Nucleus accumbens (tissue), 56 donors: ENCODE measurements at regions not wholly inside any gene's neighbourhood (a gene's known extent, or its start where the extent isn't known, plus 50 kb on each side); places are given as distances from the start of the nearest gene placed in this dataset.

Source experiments
- DNase-seq, 56 donors: peaks; one replicate each; lab custom pipeline; 2025; lab: John Stamatoyannopoulos, UW

DNA sequence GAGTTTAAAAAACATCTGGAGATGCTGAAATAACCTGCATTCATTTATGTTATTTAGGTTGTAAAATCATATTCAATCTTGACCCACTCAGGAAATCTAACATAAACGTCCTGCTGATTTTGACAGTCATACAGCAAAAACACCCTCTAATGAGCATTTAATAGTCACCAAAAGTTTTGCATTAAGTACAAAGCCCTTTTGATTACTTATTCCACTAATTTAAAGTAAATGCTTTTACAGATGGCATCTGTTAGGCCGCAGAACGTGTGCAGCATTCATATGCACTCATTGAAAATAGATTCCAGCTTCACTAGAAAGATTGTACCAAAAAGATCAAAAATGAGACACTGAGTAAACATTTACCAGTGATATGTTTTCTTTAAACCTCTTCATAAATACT lies 1295.1 kb downstream of the EFNB2 start:
- DNase-seq: no peak

DNA sequence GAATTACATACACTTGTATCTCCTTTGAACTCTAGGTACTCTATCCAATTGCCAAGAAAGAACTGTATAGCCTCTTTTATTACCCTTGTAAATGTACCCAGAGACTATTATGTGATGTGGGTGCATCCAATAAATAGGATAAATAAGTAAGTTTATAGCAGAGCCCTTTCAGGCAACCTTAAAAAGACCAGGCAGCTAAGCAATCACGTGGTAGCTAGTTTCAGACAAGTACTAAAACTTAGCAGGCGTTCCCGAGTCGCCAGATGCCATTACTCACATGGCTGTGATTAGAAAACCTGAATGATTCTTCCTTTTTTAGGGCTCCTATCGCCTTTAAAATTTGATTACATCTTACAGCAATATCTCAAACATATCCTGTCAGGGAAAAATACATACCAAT lies 1303.0 kb downstream of the EFNB2 start:
- DNase-seq: no peak

DNA sequence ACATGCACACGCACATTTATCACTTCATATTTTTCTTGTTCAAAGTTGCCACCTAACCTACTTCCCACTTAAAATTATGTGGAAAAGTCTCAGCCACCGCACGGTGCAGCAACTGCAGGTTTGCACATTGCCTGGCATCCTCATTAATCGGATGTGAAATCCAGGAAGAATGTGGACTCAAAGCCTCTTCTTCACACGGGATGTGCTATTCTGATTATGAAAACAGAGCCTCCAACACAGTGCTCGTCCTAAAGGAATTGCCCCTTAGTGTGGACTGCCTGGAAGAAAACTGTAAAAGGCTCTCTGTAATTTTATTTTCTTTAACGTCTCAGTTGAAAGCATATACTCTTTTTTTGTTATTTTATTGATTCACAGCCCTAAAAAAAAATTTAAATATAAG lies 1303.5 kb downstream of the EFNB2 start:
- no peak for DNase-seq

DNA sequence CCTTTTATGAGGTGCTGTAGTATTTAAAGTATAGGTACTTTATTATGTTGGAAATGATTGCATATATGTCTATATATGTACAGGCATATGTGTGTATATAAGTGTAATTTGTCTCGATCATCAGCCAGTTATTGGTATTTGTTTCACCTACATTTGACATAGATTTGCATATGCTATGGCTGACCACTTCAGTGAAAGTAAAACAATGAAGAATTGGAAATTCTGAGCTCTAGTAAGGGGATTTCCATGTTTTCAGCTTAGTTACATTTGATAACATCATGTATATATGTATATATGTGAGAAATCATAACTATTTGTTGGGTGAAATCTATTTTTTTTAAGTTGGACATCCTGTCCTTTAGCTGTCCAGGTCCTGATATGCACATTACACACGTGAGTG lies 1303.9 kb downstream of the EFNB2 start:
- no peak for DNase-seq

DNA sequence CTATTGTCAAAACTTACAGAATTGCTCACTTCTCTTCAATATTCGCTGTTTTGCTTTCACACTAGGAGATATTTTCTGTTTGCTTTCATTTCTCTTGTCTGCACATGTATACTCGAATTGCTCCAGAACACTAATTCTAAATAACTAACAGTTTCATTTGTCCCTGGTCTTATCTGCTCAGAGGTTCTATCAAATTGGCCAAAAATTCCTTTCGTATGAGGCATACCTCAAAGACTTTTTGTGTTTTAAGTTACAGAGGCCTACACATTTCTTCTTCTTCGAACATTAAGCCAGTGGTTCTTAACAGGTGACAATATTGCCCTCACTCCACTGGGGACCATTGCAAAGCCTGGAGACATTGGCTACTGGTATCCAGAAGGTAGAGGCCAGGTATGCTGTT lies 1314.6 kb downstream of the EFNB2 start:
- DNase-seq: no peak

DNA sequence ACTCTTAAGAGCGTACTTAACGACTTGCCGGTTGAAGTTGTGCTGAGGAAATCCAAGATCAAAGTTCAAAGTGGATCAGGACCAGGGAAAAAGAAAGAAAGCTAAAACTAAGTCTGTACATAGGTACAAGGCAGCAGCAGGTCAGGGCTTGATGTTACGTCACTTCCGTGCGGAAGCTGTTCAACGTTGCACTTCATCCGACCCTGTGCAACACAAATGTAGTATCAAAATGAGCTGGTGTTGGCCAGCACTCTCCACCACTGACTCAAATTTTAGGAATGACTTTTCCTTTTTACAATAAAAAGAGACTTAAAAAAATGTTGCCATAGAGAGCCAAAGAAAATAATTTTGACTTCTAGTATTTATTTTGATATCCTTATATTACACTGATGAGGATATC lies 1315.4 kb downstream of the EFNB2 start:
- DNase-seq: no peak

DNA sequence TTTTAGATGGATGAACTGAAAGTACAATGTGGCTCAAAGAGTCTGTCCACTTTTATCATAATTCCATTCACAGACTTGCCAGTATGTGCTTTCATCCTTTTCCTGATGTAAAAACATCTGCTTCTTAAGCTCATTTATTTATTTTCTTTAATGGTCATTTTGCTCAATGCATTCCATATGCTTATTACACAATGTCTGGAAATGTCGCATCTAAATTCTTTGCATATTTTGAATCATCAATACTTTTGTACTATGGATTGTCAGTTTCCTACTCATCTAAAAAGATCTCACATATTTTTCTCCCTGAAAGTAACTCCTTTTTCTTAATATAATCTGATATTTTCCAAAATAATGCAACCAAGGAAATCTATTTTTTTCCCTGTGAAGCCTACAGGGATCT lies 1315.8 kb downstream of the EFNB2 start:
- no peak for DNase-seq

DNA sequence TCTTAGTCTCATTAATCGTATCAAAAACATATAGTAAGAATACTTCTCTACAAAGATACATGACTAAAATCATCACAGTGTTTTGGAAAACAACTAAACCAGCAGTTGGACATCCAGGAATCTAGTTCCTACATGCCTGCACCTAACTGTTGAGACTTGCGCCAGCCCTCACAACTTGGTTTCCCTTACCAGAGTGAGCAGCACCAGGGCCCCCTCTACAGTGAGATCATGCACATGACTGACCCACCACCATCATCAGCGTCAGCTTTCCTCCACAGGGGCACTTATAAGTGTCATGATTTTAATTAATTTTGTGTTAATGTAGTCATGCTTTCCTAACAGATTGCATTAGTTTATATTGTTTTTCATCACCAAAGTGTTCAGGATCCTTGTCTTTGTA lies 1322.0 kb downstream of the EFNB2 start:
- no peak for DNase-seq

DNA sequence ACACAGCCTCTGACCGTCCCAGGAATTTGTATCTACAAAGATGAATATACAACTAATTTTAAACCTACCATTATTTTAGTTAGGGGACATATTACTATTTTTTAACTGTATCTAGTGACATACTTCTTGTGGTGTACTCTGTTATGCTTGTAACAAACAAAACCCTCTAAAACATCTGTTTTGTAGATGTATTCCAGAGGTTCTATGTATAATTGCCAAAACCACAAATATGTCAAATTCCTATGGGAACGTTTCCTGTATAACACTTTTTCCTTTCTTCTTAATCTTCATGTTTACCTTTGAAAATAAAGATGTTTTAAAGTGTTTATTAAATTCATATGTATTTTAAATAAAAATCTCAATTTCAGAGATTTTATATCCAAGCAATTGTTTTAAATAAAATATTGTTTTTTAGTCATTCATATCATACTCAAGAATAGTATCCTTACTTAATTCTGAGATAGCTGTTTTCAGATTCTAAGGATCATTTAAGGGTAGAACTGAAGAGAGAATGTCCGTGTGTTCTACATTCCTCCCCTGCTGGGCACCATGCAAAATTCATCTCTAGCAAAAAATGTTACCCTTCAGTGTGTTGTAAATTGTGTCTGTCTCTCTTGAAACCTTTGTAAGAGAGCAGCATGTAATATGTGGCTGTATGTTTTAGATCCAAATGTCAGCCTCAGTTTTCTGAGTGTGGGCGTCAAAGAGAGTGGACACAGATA lies 1327.7 kb downstream of the EFNB2 start:
- no peak for DNase-seq

DNA sequence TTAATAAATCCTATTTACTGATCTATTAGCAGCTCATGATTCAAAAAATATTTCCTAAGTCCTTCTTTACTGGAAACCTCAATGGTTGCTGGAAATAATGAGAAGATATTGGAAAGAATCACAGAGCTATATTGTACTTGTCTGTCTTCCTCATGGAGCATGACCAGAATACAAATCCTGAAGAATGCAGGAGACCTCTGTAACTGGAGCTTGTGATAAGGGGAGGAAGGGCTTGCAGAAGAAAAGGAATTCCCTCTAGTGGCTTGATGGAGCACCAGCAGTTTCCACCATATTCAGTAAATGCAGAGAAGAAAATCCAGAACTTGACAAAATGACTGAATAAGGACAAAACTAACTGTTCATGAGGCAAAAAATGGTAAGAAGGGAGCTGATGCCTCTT lies 1333.1 kb downstream of the EFNB2 start:
- peak in 9 of 56 donors; percentile 0 to 53 (median 5) for DNase-seq

DNA sequence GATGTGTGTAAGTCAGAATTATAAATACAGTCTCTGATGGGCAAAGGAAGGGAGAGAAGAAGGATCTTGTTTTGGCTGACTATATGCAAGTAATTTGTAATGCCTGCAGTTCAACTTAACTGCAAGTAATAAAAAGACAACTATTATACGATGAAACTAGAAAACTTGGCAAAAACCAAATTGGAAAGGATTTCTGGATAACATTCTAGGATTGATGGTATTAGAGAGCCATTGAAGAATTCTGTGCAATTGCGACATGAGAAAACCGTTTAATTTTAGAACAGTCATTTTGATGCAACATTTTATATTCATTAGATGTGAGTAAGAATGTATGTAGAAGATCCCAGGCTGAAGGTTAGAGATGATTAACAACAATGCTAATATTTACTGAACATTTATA lies 1334.1 kb downstream of the EFNB2 start:
- DNase-seq: no peak

DNA sequence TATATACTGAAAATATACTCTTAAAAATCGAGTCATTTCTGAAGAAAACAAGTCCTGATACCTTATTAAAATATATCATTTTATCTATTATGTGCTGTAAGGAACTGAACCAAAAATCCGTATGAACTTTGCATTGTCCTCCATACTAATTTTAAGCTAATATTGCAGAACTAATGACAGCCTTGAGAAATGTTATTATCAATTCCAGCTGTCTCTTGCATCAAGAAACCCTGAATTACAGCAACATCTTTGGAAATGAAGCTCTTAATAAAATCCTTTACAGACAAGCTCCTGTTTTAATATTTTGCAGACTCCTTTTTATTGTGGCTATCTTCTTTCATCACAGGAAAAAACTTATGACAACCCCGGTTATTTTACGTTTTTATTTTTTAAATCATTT lies 1335.3 kb downstream of the EFNB2 start:
- no peak for DNase-seq

DNA sequence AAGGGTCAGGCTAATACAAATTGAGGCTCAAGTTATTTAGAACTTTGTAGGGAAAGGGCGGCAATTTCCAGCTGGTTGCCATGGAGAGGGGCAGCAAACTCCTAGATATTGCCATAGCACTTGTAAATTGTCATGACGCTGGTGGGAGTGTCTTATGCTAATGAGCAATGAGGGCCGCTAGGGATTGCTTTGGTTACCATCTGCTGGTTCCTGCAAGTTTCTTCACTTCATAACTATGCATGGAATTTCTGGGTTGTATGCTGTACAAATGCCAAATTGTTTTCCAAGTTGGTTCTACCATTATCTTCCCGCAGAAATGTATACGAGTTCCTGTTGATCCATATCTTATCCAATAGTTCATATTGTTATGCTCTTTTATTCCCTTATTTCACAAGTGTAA lies 1339.4 kb downstream of the EFNB2 start:
- no peak for DNase-seq

DNA sequence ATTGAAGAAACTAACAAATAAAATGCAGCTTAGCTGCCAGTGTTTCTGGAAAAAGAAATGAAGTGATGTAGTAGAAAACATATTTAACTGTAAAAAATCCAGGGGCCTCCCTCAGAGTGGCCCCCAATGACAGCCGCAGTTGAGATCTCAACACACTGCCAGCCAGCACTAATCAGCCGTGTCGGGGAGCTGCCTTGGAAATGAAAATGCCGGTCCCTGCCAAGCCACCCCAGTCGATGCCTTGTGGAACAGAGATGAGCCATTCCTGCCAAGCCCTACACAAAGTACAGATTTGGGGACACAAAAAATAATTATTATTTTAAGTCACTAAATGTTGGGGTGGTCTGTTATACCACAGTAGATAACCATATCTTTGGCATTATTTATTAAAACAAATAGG lies 1342.4 kb downstream of the EFNB2 start:
- peak in 5 of 56 donors; percentile 0 to 14 (median 2) for DNase-seq

DNA sequence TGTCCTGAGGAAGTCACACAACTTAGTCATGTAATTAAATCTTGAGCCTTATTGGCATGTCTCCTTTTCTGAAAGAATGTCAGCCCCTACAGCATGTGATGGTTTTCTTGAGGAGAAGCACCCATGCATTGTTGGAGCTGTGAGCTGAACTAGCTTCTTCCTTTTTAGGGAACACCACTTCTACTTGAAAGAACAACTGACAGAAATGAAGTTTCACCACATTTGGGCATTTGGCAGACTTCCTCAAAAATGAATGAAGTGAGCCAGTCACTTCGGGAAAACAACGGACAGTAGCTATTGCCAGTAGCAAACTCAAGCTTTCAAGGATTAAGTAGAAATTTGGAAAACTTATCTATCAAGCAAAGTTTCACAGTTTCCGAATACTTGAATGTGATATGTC lies 1351.3 kb downstream of the EFNB2 start:
- DNase-seq: no peak

DNA sequence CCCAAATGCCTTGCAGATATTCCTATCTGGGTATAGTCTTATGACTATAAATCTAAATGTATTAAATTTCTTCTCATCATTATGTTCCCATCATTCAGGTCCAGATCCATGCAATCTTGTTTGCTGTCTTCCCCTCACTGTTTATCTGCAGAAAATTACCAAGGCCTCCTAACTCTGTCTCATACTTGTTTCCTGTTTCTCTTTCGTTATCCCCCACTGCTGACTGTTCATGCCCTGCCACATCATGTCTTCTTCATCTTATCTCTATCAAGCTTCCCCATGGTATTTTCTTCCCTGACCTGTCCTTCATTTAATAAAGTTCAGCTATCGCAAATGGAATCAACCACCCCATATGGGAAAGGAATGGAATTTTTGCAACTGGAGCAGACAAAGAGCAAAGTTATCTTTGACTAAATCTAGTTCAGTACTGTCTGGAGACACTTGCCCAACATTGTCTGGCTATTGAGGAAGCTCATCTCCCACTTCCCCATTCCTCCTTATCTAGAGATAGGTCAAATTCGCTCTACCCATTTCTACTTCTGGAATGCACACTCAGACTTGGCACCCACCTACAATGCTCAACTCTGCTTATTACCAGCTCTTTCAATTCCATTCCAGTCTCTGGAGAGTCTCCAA lies 1358.1 kb downstream of the EFNB2 start:
- DNase-seq: no peak

DNA sequence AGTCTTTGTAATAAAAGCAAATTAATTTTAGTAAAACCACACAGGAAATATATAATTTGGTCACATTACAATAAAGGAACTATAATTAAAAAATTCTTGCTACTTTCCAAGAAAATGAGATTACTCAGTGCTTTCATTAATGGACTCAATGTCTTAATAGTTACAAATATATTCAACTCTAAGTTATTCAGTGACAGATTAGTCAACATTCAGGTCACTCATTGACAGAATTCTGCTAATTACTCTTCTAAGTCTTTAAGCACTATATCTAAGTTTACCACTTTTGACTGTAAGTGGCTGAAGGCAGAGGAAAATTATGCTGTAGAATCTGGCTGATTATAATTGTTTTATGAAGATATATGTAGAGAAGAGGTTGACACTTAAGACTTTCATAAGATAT lies 1365.0 kb downstream of the EFNB2 start:
- DNase-seq: no peak

DNA sequence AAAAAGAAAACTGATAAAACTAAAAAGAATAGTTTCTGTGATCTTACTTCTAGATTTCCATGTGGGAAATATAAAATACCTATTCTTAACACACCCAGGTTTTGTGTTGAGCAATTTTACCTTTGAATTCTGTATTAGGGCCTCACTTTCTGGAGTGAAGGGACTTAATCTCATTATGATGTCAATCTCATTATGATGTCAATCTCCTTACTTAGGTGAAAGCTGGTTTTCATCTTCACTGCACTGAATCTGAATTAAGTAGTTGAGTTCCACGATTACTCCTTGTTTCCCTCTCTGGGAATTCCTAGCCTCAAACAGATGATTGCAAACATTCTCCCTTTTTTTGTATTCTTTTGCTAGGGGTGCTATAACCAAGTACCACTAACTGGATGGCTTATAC lies 1367.2 kb downstream of the EFNB2 start:
- DNase-seq: no peak

DNA sequence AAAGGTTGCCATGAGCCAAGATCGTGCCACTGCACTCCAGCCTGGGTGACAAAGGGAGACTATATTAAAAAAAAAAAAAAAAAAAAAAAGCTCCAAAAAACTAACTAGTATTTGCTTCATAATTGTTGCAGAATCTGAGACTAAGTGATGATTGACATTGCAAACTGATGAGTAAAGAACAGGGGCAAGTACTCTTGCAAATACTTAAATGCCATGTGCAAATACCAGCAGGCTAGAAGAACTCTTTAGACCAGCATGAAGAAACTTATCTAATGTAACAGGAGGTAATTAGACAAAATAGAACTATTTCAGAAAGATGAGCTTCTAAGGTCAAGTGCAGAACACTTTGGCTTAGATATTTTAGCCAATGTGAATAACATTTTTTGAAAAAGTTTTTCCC lies 1368.1 kb downstream of the EFNB2 start:
- DNase-seq: no peak

DNA sequence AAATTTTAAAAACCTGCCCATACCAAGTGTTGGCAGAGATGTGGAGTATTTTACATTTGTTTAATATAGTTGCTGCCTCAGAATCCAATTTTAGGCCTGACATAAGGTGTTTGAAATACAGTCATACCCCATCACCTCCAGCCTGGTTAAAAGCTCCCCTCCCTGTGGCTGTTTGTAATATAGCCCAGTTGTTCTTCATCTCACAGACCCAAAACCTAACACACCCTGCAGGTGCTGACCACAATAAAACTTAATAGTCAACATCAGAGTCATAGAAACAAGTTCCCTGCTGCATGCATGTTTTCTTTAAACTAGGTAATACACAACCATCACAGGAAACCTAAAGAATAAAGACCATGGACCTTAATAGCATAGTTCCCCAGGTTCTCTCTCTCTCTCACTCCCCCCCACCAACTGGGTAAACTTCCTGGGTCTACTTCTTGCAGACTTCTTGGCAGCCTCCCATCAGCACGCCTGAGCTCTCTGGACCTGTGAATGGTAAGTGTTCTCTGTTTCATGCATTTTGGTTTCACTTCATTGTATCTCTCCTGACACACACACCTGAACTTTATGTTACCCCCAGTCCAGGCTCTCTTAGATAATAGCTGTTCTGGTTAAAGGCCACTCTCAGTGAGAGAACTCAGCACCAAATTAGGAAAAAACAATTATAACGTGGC lies 1369.9 kb downstream of the EFNB2 start:
- DNase-seq: no peak

DNA sequence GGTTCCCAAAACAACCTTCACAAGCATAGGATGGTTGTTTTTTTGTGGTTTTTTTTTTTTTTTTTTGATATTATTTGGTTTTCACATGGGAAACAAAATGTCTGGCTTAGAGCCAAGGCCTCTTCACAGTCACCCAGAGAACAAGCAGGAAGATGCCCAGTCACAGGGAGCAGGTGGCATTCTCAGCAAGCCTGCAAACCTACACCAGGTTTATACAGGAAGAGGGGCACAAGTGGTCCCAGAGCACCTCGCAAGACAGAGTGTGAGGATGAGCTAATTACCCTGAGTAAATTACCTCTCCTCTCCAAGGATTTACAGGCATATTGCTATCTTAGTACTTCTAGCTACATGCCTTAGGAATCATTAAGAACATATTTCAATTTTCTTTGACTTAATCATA lies 1375.6 kb downstream of the EFNB2 start:
- DNase-seq: no peak

DNA sequence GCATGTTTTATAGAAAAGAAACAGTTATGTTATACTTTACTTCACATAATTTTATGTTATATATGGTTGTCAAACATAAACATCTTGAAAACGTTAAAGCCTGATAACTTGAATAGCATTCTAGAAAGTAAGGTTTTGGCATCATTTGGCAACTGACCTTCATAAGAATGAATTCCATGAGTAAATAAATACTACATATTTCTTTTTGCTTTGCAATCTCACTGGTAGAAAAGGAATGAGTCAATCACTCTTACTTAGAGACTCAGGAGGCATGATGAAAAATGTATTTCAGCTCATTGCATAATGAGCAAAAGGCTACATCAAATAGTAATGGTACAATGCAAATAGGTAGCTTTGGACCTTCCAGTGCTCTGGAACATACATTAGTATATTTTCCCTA lies 1381.9 kb downstream of the EFNB2 start:
- DNase-seq: no peak
